H1 (cell line): ENCODE measurements at regions not wholly inside any gene's neighbourhood (a gene's known extent, or its start where the extent isn't known, plus 50 kb on each side); places are given as distances from the start of the nearest gene placed in this dataset.

Experiments used
- CHD2 ChIP-seq: IDR thresholded peaks from 2 replicates; pipeline ENCODE4 v1.6.1; 2012; ENCODE audit warnings: low read length, improper control_type of control experiment
- EZH2 ChIP-seq: fragments of 200-600 bp; sonication (generic); IDR thresholded peaks from 2 replicates; pipeline ENCODE4 v1.7.1; 2012; ENCODE audit warnings: low read depth, mild to moderate bottlenecking, moderate library complexity, low read length, inconsistent platforms; ENCODE audit not compliant: severe bottlenecking
- MAX ChIP-seq: IDR thresholded peaks from 2 replicates; pipeline ENCODE4 v1.6.1; 2012; ENCODE audit warnings: inconsistent platforms
- NRF1 ChIP-seq: IDR thresholded peaks from 2 replicates; pipeline ENCODE4 v1.6.1; 2011; ENCODE audit warnings: mild to moderate bottlenecking, low read depth, low read length, improper control_type of control experiment
- POLR2A ChIP-seq, 2 experiments: IDR thresholded peaks; 1 replicate in 1 of 2; 2 replicates in 1 of 2; pipeline ENCODE4 v1.6.1; 2011; ENCODE audit warnings: low read depth in 2 of 2, low read length in 2 of 2, mild to moderate bottlenecking in 2 of 2; ENCODE audit errors: control extremely low read depth in 1 of 2
- RFX5 ChIP-seq: IDR thresholded peaks from 2 replicates; pipeline ENCODE4 v1.6.1; 2011; ENCODE audit warnings: low read depth, low read length, improper control_type of control experiment, borderline replicate concordance
- SIN3A ChIP-seq, 2 experiments: IDR thresholded peaks in 1 of 2; conservative IDR thresholded peaks in 1 of 2; 2 replicates each; pipeline ENCODE4 v1.6.1; 2011 to 2012; ENCODE audit warnings: low read length in 2 of 2, improper control_type of control experiment in 1 of 2, low read depth in 1 of 2, mild to moderate bottlenecking in 1 of 2
- SIRT6 ChIP-seq: IDR thresholded peaks from one replicate; pipeline ENCODE4 v1.7.1; 2012; ENCODE audit warnings: low read length, inconsistent platforms
- TCF12 ChIP-seq: IDR thresholded peaks from 2 replicates; pipeline ENCODE4 v1.6.1; 2011; ENCODE audit warnings: low read depth, mild to moderate bottlenecking, low read length
- TF ChIP-seq, protein P1 (sequence below), 3 experiments: IDR thresholded peaks; 1 replicate in 2 of 3; 2 replicates in 1 of 3; pipeline versions ENCODE4 v1.5.1 to v1.6.1; 2011; ENCODE audit warnings: low read length in 3 of 3, mild to moderate bottlenecking in 3 of 3, inconsistent platforms in 2 of 3, low read depth in 1 of 3, moderate library complexity in 1 of 3; ENCODE audit not compliant: insufficient read depth in 1 of 3; ENCODE audit errors: control extremely low read depth in 1 of 3
- TF ChIP-seq, protein P2 (sequence below): IDR thresholded peaks from 2 replicates; pipeline ENCODE4 v1.6.1; 2012; ENCODE audit warnings: low read length, inconsistent platforms

DNA sequence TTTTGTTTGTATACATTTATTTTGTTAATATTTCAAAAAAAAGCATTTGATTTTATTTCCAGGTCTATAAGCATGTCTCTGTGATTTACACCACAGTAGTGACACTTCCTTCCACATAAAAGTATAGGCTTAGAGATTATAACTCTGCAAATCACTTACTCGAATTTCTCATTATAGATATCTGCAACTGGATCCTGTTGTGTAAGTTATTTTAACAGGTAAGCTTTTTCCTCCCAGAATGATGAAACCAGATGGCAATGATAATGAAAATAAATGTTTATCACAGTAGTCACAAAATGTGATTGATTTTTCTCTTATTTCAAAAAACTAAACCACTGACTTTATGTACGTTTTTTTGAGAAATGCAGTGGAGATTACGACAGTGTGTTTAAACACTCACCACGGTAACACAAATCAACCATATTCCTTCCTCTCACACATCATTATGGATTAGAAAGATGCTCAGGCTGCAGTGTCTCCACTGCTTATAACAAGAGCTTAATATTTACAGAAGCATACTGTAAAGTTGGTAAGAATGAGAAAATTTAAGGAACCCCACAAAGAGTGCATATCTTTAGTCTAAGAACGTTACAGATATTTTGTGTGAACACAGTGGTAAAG is 194.6 kb downstream of the ATXN7L3B start:
- TF ChIP-seq NRF1 (no peak), TCF12 (no peak), CHD2 (no peak), RFX5 (no peak), SIN3A (conservative IDR thresholded peaks at IDR 0.05 in 1 of 2, IDR thresholded peaks at IDR 0.05 in 1 of 2; ENCODE audit: low read depth in 1 of 2, low read length in 2 of 2) (no peak), POLR2A (IDR thresholded peaks at IDR 0.05; ENCODE audit: control extremely low read depth in 1 of 2, low read depth in 2 of 2, low read length in 2 of 2) (no peak), EZH2 (no peak), MAX (no peak), SIRT6 (no peak)
- TF ChIP-seq, protein P1, sequence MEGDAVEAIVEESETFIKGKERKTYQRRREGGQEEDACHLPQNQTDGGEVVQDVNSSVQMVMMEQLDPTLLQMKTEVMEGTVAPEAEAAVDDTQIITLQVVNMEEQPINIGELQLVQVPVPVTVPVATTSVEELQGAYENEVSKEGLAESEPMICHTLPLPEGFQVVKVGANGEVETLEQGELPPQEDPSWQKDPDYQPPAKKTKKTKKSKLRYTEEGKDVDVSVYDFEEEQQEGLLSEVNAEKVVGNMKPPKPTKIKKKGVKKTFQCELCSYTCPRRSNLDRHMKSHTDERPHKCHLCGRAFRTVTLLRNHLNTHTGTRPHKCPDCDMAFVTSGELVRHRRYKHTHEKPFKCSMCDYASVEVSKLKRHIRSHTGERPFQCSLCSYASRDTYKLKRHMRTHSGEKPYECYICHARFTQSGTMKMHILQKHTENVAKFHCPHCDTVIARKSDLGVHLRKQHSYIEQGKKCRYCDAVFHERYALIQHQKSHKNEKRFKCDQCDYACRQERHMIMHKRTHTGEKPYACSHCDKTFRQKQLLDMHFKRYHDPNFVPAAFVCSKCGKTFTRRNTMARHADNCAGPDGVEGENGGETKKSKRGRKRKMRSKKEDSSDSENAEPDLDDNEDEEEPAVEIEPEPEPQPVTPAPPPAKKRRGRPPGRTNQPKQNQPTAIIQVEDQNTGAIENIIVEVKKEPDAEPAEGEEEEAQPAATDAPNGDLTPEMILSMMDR (IDR thresholded peaks at IDR 0.05; ENCODE audit: control extremely low read depth in 1 of 3, insufficient read depth in 1 of 3, low read depth in 1 of 3, low read length in 3 of 3) = no peak
- TF ChIP-seq, protein P2, sequence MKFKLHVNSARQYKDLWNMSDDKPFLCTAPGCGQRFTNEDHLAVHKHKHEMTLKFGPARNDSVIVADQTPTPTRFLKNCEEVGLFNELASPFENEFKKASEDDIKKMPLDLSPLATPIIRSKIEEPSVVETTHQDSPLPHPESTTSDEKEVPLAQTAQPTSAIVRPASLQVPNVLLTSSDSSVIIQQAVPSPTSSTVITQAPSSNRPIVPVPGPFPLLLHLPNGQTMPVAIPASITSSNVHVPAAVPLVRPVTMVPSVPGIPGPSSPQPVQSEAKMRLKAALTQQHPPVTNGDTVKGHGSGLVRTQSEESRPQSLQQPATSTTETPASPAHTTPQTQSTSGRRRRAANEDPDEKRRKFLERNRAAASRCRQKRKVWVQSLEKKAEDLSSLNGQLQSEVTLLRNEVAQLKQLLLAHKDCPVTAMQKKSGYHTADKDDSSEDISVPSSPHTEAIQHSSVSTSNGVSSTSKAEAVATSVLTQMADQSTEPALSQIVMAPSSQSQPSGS = no peak
